ENCODE measurements at regions not wholly inside any gene's neighbourhood (a gene's known extent, or its start where the extent isn't known, plus 50 kb on each side); places are given as distances from the start of the nearest gene placed in this dataset.
"Not testable (repeated sequence)": the region's sequence is repeated elsewhere in the genome, so short reads cannot be mapped to it uniquely, and the experiment has no call there.

DNA sequence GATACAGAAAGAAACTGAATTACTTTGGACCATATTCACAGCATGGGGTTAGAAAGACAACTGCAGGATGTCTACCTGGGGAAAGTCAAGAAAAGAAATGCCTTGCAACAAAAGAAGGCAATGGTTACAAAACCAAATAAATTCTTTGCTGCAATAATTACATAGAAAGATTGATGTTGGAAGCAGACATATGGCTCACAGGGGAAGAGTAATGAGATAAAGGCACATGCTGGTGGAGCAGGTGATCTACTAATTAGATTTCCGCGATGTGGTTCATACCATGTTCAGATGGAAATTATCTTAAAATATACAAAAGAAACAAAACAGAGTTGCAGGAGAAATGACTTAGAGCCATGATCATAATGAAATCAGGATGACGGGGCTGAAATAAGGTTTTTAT, 718.8 kb upstream of the PKDCC start:
- H3K27ac ChIP-seq (ENCODE audit: low read depth, low read length) = no peak overlapping the region
- H3K4me3 ChIP-seq (ENCODE audit: low read depth, low read length) = no peak overlapping the region
- no peaks in the 10 kb centered on the region for H3K27me3 ChIP-seq (ENCODE audit: control insufficient read depth, insufficient read depth, low read length)
- peak in 1 of 6 donors; percentile 61 for DNase-seq (ENCODE audit: low read depth in 4 of 6, low spot score in 6 of 6)
- H3K4me1 ChIP-seq (ENCODE audit: control insufficient read depth, insufficient read depth, low read length) = no peaks in the 10 kb centered on the region
- no CpG with 5 or more reads among the region's 3 CpGs for WGBS (ENCODE audit: insufficient coverage)
- H3K36me3 ChIP-seq (ENCODE audit: control insufficient read depth, insufficient read depth, low read length) = no peaks in the 10 kb centered on the region
- H3K9me3 ChIP-seq (ENCODE audit: control insufficient read depth, insufficient read depth, low read length) = no peaks in the 10 kb centered on the region

DNA sequence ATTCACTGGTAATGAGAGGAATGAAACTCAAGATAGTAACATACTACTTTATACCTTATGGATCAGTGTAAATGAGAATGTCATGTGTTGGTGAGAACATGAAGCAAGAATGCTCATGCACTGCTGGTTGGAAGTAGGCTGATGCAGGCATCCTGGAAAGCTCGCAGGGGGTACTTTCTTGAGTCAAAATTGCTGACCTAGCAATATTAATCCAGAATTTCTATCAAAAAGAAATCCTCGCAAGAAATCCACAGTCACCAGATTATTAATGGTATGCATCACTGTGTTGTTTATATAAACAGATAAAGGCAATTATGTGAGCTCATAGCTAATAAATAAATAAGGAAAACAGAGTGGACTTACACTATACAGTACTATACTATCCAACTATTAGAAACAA, 713.7 kb upstream of the PKDCC start:
- Histone ChIP-seq H3K27ac (ENCODE audit: low read depth, low read length) (no peak overlapping the region), H3K9me3 (ENCODE audit: control insufficient read depth, insufficient read depth, low read length) (no peaks in the 10 kb centered on the region), H3K27me3 (ENCODE audit: control insufficient read depth, insufficient read depth, low read length) (no peaks in the 10 kb centered on the region), H3K4me3 (ENCODE audit: low read depth, low read length) (no peak overlapping the region), H3K36me3 (ENCODE audit: control insufficient read depth, insufficient read depth, low read length) (no peaks in the 10 kb centered on the region), H3K4me1 (ENCODE audit: control insufficient read depth, insufficient read depth, low read length) (no peaks in the 10 kb centered on the region)
- DNase-seq (ENCODE audit: low read depth in 4 of 6, low spot score in 6 of 6) = no peak
- no CpG with 5 or more reads among the region's 2 CpGs for WGBS (ENCODE audit: insufficient coverage)

DNA sequence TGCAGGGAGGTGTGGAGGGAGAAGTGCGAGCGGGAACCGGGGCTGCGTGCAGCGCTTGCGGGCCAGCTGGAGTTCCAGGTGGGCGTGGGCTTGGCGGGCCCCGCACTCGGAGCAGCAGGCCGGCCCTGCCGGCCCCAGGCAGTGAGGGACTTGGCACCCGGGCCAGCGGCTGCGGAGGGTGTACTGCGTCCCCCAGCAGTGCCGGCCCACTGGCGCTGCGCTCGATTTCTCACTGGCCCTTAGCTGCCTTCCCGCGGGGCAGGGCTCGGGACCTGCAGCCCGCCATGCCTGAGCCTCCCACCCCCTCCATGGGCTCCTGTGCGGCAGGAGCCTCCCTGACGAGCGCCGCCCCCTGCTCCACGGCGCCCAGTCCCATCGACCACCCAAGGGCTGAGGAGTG, 712.2 kb upstream of the PKDCC start:
- not testable (repeated sequence) for H3K4me1 ChIP-seq (ENCODE audit: control insufficient read depth, insufficient read depth, low read length); H3K36me3 ChIP-seq (ENCODE audit: control insufficient read depth, insufficient read depth, low read length); DNase-seq (ENCODE audit: low read depth in 4 of 6, low spot score in 6 of 6); H3K4me3 ChIP-seq (ENCODE audit: low read depth, low read length); H3K27me3 ChIP-seq (ENCODE audit: control insufficient read depth, insufficient read depth, low read length); H3K9me3 ChIP-seq (ENCODE audit: control insufficient read depth, insufficient read depth, low read length); H3K27ac ChIP-seq (ENCODE audit: low read depth, low read length)
- 95% methylated on average over 10 of the region's 31 CpGs for whole genome bisulfite sequencing (ENCODE audit: insufficient coverage)

DNA sequence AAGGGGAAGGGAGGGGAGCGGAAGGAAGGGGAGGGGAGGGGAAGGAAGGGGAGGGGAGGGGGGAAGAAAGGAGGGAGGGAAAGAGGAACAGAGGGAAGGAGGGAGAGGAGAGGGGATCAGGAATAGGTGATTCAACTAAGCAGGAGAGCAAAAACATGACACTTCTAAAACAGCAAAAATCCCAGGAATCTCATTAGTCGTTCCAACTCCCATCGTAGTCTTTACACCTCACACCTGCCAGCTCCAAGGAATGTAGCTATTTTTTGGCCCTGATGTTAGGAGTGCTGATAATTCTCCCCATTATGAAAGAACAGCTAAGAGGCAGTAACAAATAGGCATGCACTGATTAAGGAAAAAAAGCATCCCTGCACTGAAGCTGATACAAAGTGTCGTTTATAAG, 709.9 kb upstream of the PKDCC start:
- Histone ChIP-seq H3K36me3 (ENCODE audit: control insufficient read depth, insufficient read depth, low read length) (no peaks in the 10 kb centered on the region), H3K27me3 (ENCODE audit: control insufficient read depth, insufficient read depth, low read length) (no peaks in the 10 kb centered on the region), H3K4me1 (ENCODE audit: control insufficient read depth, insufficient read depth, low read length) (no peaks in the 10 kb centered on the region), H3K27ac (ENCODE audit: low read depth, low read length) (no peak overlapping the region), H3K9me3 (ENCODE audit: control insufficient read depth, insufficient read depth, low read length) (no peaks in the 10 kb centered on the region), H3K4me3 (ENCODE audit: low read depth, low read length) (no peak overlapping the region)
- DNase-seq (ENCODE audit: low read depth in 4 of 6, low spot score in 6 of 6) = no peak
- no CpG with 5 or more reads among the region's 4 CpGs for WGBS (ENCODE audit: insufficient coverage)

DNA sequence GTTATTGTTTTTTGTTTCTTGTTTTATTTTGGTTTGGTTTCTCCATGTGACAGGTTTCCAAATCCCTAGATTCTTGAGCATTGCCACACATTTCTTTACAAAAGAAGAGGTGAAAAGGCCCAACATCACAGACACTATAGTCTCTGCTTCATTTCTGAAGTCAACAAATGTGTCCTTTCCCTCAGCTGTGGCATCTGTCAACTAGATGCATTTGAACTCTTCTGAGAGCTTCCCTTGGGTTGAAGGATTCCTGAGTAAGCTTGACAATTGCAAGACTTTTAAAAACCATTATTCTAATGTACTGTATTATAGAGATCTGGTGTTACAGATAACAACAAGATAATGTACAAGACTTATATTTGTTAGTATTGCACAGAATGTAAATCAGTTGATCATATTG, 703.3 kb upstream of the PKDCC start:
- Histone ChIP-seq H3K27me3 (ENCODE audit: control insufficient read depth, insufficient read depth, low read length) (no peaks in the 10 kb centered on the region), H3K36me3 (ENCODE audit: control insufficient read depth, insufficient read depth, low read length) (no peaks in the 10 kb centered on the region), H3K4me3 (ENCODE audit: low read depth, low read length) (no peak overlapping the region), H3K4me1 (ENCODE audit: control insufficient read depth, insufficient read depth, low read length) (no peaks in the 10 kb centered on the region), H3K27ac (ENCODE audit: low read depth, low read length) (no peak overlapping the region), H3K9me3 (ENCODE audit: control insufficient read depth, insufficient read depth, low read length) (no peaks in the 10 kb centered on the region)
- no peak for DNase-seq (ENCODE audit: low read depth in 4 of 6, low spot score in 6 of 6)

DNA sequence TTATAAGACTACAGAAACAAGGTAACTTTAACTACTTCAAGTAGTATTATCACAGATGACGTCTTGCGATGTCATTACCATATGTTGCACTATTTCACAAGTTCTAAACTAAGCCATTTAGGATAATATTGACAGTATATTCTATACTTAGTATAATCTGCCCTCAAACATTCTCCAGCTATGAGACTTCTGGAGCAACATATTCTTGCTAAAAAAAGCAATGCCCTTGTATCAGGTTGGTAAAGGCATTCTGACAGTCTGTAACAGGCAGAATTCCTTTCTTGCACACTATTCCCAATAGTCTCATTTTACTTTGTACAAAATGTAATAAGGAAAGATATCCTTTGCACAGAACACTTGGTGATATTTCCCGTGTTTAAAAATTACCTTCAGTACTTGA, 694.8 kb upstream of the PKDCC start:
- H3K4me1 ChIP-seq (ENCODE audit: control insufficient read depth, insufficient read depth, low read length) = no peaks in the 10 kb centered on the region
- H3K4me3 ChIP-seq (ENCODE audit: low read depth, low read length) = no peak overlapping the region
- WGBS (ENCODE audit: insufficient coverage) = no CpG with 5 or more reads among the region's 3 CpGs
- no peaks in the 10 kb centered on the region for H3K36me3 ChIP-seq (ENCODE audit: control insufficient read depth, insufficient read depth, low read length)
- peak in 1 of 6 donors; percentile 37 for DNase-seq (ENCODE audit: low read depth in 4 of 6, low spot score in 6 of 6)
- no peak overlapping the region for H3K27ac ChIP-seq (ENCODE audit: low read depth, low read length)
- no peaks in the 10 kb centered on the region for H3K9me3 ChIP-seq (ENCODE audit: control insufficient read depth, insufficient read depth, low read length)
- H3K27me3 ChIP-seq (ENCODE audit: control insufficient read depth, insufficient read depth, low read length) = no peaks in the 10 kb centered on the region

DNA sequence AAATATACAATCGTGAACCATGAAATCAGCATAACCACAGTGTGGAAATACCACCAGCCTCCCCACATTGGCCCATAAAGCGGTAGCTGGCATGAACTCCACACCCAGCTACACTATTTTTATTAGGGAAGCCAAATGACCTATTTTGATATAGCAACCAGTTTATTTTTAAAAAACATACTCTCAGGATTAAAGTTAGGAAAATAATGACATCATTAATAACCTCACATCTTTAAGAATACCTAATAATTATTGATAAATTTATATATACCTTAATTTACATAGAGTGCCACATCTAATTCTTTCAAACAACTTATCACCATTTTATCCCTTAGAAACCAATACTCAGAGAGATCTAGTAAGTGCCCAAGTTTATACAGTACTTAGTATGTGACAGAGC, 692.0 kb upstream of the PKDCC start:
- Histone ChIP-seq H3K9me3 (ENCODE audit: control insufficient read depth, insufficient read depth, low read length) (no peaks in the 10 kb centered on the region), H3K4me1 (ENCODE audit: control insufficient read depth, insufficient read depth, low read length) (no peaks in the 10 kb centered on the region), H3K27ac (ENCODE audit: low read depth, low read length) (no peak overlapping the region), H3K4me3 (ENCODE audit: low read depth, low read length) (no peak overlapping the region), H3K27me3 (ENCODE audit: control insufficient read depth, insufficient read depth, low read length) (no peaks in the 10 kb centered on the region), H3K36me3 (ENCODE audit: control insufficient read depth, insufficient read depth, low read length) (no peaks in the 10 kb centered on the region)
- 83% methylated on average over 1 of the region's 2 CpGs for WGBS (ENCODE audit: insufficient coverage)
- no peak for DNase-seq (ENCODE audit: low read depth in 4 of 6, low spot score in 6 of 6)

DNA sequence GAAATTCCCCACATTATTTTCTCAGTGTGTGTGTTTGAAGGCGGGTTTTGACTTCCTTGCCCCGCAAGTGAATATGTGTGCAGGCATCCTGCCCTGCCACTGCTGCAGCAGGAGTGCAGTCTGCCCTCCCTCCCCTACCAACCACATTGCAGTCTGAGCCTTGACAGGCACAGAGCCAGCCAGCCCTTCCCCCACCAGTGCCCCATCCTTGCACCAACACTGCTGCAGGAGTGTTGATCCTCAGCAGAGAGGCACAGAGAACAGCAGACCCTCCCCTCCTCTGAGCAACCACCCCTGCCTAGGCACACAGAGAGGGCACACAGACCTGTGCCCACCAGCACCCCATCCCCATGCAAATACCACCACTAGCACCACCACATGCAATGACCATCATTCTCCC, 683.0 kb upstream of the PKDCC start:
- H3K4me1 ChIP-seq (ENCODE audit: control insufficient read depth, insufficient read depth, low read length) = no peaks in the 10 kb centered on the region
- H3K4me3 ChIP-seq (ENCODE audit: low read depth, low read length) = no peak overlapping the region
- H3K9me3 ChIP-seq (ENCODE audit: control insufficient read depth, insufficient read depth, low read length) = peaks cover 8% of the 10 kb centered on the region
- no peaks in the 10 kb centered on the region for H3K27me3 ChIP-seq (ENCODE audit: control insufficient read depth, insufficient read depth, low read length)
- H3K27ac ChIP-seq (ENCODE audit: low read depth, low read length) = no peak overlapping the region
- no CpG with 5 or more reads among the region's 2 CpGs for WGBS (ENCODE audit: insufficient coverage)
- H3K36me3 ChIP-seq (ENCODE audit: control insufficient read depth, insufficient read depth, low read length) = no peaks in the 10 kb centered on the region
- no peak for DNase-seq (ENCODE audit: low read depth in 4 of 6, low spot score in 6 of 6)

DNA sequence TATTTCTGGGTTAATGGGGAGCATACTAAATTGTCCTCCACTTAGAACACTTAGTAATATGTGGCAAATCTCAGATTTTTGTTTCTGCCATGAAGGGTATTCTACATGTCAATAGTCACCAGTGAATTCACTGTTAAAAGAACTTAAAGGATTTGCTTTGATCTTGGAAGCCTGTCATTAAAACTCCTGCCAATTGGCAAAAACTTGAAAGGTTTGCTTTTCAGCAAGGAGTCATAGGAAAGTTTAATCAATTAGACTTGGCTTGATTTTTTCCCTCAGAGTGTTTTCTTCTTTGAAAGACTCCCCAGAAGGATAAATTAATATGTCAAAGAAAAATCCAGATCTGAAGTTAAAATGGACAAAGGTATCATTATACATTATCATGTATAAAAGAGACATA, 671.9 kb upstream of the PKDCC start:
- no peaks in the 10 kb centered on the region for H3K36me3 ChIP-seq (ENCODE audit: control insufficient read depth, insufficient read depth, low read length)
- no peaks in the 10 kb centered on the region for H3K27me3 ChIP-seq (ENCODE audit: control insufficient read depth, insufficient read depth, low read length)
- H3K9me3 ChIP-seq (ENCODE audit: control insufficient read depth, insufficient read depth, low read length) = no peaks in the 10 kb centered on the region
- peaks cover 3% of the 10 kb centered on the region for H3K4me1 ChIP-seq (ENCODE audit: control insufficient read depth, insufficient read depth, low read length)
- DNase-seq (ENCODE audit: low read depth in 4 of 6, low spot score in 6 of 6) = peak in 3 of 6 donors; percentile 46 to 79 (median 76)
- H3K27ac ChIP-seq (ENCODE audit: low read depth, low read length) = no peak overlapping the region
- no peak overlapping the region for H3K4me3 ChIP-seq (ENCODE audit: low read depth, low read length)

DNA sequence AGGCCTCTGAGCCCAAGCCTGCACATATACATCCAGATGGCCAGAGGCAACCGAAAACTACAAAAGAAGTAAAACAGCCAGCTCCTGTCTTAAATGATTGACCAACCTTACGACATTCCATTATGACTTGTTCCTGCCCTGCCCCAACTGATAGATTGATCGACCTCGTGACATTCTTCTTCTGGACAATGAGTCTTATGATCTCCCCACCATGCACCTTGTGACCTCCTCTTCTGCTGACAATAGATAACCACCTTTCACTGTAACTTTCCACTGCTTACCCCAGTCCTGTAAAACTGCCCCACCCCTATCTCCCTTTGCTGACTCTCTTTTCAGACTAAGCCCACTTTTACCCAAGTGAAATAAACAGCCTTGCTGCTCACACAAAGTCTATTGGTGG, 670.0 kb upstream of the PKDCC start:
- Histone ChIP-seq H3K36me3 (ENCODE audit: control insufficient read depth, insufficient read depth, low read length) (no peaks in the 10 kb centered on the region), H3K27me3 (ENCODE audit: control insufficient read depth, insufficient read depth, low read length) (no peaks in the 10 kb centered on the region), H3K9me3 (ENCODE audit: control insufficient read depth, insufficient read depth, low read length) (no peaks in the 10 kb centered on the region), H3K4me1 (ENCODE audit: control insufficient read depth, insufficient read depth, low read length) (peaks cover 3% of the 10 kb centered on the region), H3K4me3 (ENCODE audit: low read depth, low read length) (no peak overlapping the region), H3K27ac (ENCODE audit: low read depth, low read length) (no peak overlapping the region)
- 94% methylated on average over 4 of the region's 4 CpGs for WGBS (ENCODE audit: insufficient coverage)
- no peak for DNase-seq (ENCODE audit: low read depth in 4 of 6, low spot score in 6 of 6)

DNA sequence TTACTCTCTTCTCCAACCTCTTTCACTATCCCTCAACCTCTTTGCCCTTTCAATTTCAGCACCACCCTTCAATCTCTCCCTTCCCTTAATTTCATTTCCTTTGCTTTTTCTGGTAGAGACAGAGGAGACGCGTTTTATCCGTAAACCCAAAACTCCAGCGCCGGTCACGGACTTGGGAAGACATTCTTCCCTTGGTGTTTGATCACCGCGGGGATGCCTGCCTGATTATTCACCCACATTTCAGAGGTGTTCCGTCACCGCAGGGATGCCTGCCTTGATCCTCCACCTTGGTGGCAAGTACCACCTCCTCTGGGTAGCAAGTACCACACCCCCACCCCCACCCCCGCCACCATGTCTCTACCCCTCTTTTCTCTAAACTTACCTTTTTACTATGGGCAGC, 669.4 kb upstream of the PKDCC start:
- Histone ChIP-seq H3K9me3 (ENCODE audit: control insufficient read depth, insufficient read depth, low read length) (no peaks in the 10 kb centered on the region), H3K4me1 (ENCODE audit: control insufficient read depth, insufficient read depth, low read length) (peaks cover 3% of the 10 kb centered on the region), H3K36me3 (ENCODE audit: control insufficient read depth, insufficient read depth, low read length) (no peaks in the 10 kb centered on the region), H3K27me3 (ENCODE audit: control insufficient read depth, insufficient read depth, low read length) (no peaks in the 10 kb centered on the region), H3K27ac (ENCODE audit: low read depth, low read length) (no peak overlapping the region), H3K4me3 (ENCODE audit: low read depth, low read length) (no peak overlapping the region)
- no peak for DNase-seq (ENCODE audit: low read depth in 4 of 6, low spot score in 6 of 6)
- WGBS (ENCODE audit: insufficient coverage) = 85% methylated on average over 10 of the region's 11 CpGs

Measured in spinal cord (tissue), 9 donors.